ENCODE measurements at regions not wholly inside any gene's neighbourhood (a gene's known extent, or its start where the extent isn't known, plus 50 kb on each side); places are given as distances from the start of the nearest gene placed in this dataset.

DNA sequence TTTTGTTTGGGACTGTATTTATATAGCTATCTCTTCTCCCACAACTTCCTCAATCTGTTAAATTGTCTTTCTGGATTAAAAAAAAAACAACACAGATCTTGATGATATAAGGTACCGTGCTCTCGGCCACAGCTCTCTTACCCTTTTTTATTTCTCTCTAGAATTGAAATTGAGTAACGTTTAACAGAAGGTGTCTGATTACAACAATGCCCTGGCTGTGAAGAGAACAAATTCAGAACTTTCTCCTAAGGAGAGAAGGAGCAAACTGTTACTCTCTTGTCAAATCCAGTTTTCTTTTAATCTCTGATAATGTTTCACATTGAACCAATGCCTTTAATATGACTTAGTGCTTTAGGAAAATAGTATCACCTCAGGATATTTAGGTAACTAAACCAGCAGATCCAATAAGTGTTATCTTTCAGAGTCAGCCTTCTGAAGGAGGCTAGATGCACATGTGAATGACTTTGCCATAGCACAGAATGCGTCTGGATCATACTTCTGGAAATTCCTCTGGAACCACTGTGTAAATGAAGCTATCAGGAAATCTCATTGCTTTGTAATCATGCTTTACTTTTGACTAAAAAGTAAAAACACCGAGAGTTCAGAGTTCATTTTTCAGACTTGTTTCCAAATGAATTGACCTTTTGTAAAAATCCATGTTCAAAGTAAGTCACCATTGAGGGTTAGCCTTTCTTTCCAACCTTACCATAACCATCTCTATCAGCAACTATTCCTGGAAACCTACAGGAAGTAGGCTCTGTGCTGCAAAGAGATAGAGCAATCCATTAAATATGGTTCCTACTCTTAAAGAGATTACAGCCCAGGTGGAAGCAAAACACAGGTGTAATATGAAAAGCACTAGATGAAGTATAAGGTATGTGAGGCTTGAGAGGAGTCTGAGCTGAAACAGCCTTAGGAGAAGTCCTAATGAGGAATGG is 147.0 kb upstream of the OSR1 start:
- TF ChIP-seq, protein P1, sequence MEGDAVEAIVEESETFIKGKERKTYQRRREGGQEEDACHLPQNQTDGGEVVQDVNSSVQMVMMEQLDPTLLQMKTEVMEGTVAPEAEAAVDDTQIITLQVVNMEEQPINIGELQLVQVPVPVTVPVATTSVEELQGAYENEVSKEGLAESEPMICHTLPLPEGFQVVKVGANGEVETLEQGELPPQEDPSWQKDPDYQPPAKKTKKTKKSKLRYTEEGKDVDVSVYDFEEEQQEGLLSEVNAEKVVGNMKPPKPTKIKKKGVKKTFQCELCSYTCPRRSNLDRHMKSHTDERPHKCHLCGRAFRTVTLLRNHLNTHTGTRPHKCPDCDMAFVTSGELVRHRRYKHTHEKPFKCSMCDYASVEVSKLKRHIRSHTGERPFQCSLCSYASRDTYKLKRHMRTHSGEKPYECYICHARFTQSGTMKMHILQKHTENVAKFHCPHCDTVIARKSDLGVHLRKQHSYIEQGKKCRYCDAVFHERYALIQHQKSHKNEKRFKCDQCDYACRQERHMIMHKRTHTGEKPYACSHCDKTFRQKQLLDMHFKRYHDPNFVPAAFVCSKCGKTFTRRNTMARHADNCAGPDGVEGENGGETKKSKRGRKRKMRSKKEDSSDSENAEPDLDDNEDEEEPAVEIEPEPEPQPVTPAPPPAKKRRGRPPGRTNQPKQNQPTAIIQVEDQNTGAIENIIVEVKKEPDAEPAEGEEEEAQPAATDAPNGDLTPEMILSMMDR (IDR thresholded peaks at IDR 0.05) = no peak
- no peak for TF ChIP-seq POLR2A (IDR thresholded peaks at IDR 0.05)
